Glutamatergic neuron (in vitro differentiated cells): ENCODE measurements at regions not wholly inside any gene's neighbourhood (a gene's known extent, or its start where the extent isn't known, plus 50 kb on each side); places are given as distances from the start of the nearest gene placed in this dataset.

Experiments used
- DNase-seq: peaks from one replicate; pipeline ENCODE4 v3.0.0; 2022
- H3K27ac Mint-ChIP-seq: one replicate; pipeline ENCODE4 v1.8.0; 2020; ENCODE audit warnings: mild to moderate bottlenecking, mixed read lengths, inconsistent platforms; ENCODE audit not compliant: unreplicated experiment
- H3K27me3 Mint-ChIP-seq: one replicate; pipeline ENCODE4 v1.8.0; 2020; ENCODE audit warnings: mild to moderate bottlenecking, moderate library complexity, mixed read lengths, inconsistent platforms; ENCODE audit not compliant: unreplicated experiment
- H3K36me3 Mint-ChIP-seq: one replicate; pipeline ENCODE4 v1.8.0; 2020; ENCODE audit warnings: mild to moderate bottlenecking, mixed read lengths, inconsistent platforms; ENCODE audit not compliant: unreplicated experiment
- H3K4me1 Mint-ChIP-seq: one replicate; pipeline ENCODE4 v1.8.0; 2020; ENCODE audit warnings: mild to moderate bottlenecking, low read depth, mixed read lengths, inconsistent platforms; ENCODE audit not compliant: unreplicated experiment
- H3K4me3 Mint-ChIP-seq: one replicate; pipeline ENCODE4 v1.8.0; 2020; ENCODE audit warnings: mild to moderate bottlenecking, mixed read lengths, inconsistent platforms; ENCODE audit not compliant: unreplicated experiment
- H3K9me3 Mint-ChIP-seq: one replicate; pipeline ENCODE4 v1.8.0; 2020; ENCODE audit warnings: mild to moderate bottlenecking, moderate library complexity, mixed read lengths, inconsistent platforms; ENCODE audit not compliant: unreplicated experiment
- TF ChIP-seq, protein P1 (sequence below): fragments of 200-600 bp; sonication (generic); IDR thresholded peaks from one replicate; pipeline ENCODE4 v1.5.0; 2021; ENCODE audit not compliant: partially characterized antibody, unreplicated experiment

GRCh38 chr9:100686420-100686819, 108.5 kb downstream of the CAVIN4 start:
- Mint-ChIP-seq H3K4me1 (no peaks in the 10 kb centered on the region), H3K36me3 (no peaks in the 10 kb centered on the region), H3K27ac (no peak overlapping the region), H3K9me3 (no peaks in the 10 kb centered on the region), H3K27me3 (no peaks in the 10 kb centered on the region), H3K4me3 (no peak overlapping the region)
- TF ChIP-seq, protein P1, sequence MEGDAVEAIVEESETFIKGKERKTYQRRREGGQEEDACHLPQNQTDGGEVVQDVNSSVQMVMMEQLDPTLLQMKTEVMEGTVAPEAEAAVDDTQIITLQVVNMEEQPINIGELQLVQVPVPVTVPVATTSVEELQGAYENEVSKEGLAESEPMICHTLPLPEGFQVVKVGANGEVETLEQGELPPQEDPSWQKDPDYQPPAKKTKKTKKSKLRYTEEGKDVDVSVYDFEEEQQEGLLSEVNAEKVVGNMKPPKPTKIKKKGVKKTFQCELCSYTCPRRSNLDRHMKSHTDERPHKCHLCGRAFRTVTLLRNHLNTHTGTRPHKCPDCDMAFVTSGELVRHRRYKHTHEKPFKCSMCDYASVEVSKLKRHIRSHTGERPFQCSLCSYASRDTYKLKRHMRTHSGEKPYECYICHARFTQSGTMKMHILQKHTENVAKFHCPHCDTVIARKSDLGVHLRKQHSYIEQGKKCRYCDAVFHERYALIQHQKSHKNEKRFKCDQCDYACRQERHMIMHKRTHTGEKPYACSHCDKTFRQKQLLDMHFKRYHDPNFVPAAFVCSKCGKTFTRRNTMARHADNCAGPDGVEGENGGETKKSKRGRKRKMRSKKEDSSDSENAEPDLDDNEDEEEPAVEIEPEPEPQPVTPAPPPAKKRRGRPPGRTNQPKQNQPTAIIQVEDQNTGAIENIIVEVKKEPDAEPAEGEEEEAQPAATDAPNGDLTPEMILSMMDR, result no peak
- DNase-seq, result no peak

DNA sequence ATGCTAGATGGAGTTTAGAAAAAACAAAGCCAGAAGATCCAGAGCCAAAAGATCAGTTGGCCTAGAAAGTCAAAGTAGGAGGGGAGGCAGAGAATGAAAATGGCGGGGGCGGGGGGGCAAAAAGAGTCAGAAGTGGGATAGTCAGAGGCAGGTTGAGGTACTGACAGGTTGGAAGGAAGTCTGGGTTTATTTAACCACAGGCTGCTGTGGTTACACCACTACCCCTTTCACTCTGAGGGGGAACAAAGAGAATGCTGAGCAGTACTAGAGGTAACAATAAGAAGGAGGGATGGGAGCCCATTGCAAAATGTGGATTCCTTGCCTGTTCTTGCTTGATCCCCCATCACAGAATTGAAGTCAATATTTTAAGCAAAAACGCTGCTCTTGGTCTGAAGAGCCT, 111.8 kb downstream of the CAVIN4 start:
- Mint-ChIP-seq H3K36me3 (no peaks in the 10 kb centered on the region), H3K4me1 (no peaks in the 10 kb centered on the region), H3K9me3 (no peaks in the 10 kb centered on the region), H3K27ac (no peak overlapping the region), H3K27me3 (no peaks in the 10 kb centered on the region), H3K4me3 (no peak overlapping the region)
- TF ChIP-seq, protein P1, result no peak
- DNase-seq, result no peak

GRCh38 chr9:100690438-100690837, 112.6 kb downstream of the CAVIN4 start:
- H3K4me3 Mint-ChIP-seq, result no peak overlapping the region
- no peaks in the 10 kb centered on the region for H3K9me3 Mint-ChIP-seq
- H3K27ac Mint-ChIP-seq, result no peak overlapping the region
- H3K4me1 Mint-ChIP-seq, result no peaks in the 10 kb centered on the region
- no peak for DNase-seq
- no peaks in the 10 kb centered on the region for H3K36me3 Mint-ChIP-seq
- no peaks in the 10 kb centered on the region for H3K27me3 Mint-ChIP-seq
- TF ChIP-seq, protein P1, result no peak

DNA sequence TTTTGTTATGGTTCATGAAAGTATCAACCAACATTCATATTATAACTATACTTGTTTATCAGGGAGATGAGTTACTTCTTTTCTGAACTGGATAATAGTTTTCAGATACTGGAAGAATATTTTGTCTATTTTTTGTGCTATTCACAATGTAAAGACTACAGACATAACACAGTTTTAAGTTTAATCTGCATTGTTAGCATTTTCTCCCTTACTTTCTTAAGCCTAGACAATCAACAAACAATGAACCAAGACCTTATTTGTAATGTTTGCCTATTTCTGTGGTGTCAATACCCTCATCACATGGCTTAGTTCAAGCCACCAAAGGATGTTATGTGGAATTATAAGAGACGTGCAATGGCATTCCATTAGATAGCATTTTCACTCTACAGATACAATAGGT, 119.5 kb downstream of the CAVIN4 start:
- TF ChIP-seq, protein P1, result no peak
- no peaks in the 10 kb centered on the region for H3K4me1 Mint-ChIP-seq
- no peak for DNase-seq
- H3K27me3 Mint-ChIP-seq, result no peaks in the 10 kb centered on the region
- no peaks in the 10 kb centered on the region for H3K9me3 Mint-ChIP-seq
- H3K36me3 Mint-ChIP-seq, result no peaks in the 10 kb centered on the region
- no peak overlapping the region for H3K27ac Mint-ChIP-seq
- H3K4me3 Mint-ChIP-seq, result no peak overlapping the region

- no peaks in the 10 kb centered on the region for H3K9me3 Mint-ChIP-seq
- H3K27ac Mint-ChIP-seq, result no peak overlapping the region
- H3K4me3 Mint-ChIP-seq, result no peak overlapping the region
- no peaks in the 10 kb centered on the region for H3K27me3 Mint-ChIP-seq
- TF ChIP-seq, protein P1, result no peak
- no peaks in the 10 kb centered on the region for H3K4me1 Mint-ChIP-seq
- DNase-seq, result no peak
- H3K36me3 Mint-ChIP-seq, result no peaks in the 10 kb centered on the region
Observed at GRCh38 chr9:100698945-100699344, 121.1 kb downstream of the CAVIN4 start.
